RPMI7951 (cell line): ENCODE measurements at regions not wholly inside any gene's neighbourhood (a gene's known extent, or its start where the extent isn't known, plus 50 kb on each side); places are given as distances from the start of the nearest gene placed in this dataset.
"Not testable (repeated sequence)": the region's sequence is repeated elsewhere in the genome, so short reads cannot be mapped to it uniquely, and the experiment has no call there.

Experiments
- DNase-seq: peaks from one replicate; pipeline ENCODE4 v3.0.0-alpha.2; 2012; ENCODE audit warnings: low read depth

GRCh38 chr13:23947893-23948292 is 50.6 kb upstream of the C1QTNF9B start:
- DNase-seq = no peak

DNA sequence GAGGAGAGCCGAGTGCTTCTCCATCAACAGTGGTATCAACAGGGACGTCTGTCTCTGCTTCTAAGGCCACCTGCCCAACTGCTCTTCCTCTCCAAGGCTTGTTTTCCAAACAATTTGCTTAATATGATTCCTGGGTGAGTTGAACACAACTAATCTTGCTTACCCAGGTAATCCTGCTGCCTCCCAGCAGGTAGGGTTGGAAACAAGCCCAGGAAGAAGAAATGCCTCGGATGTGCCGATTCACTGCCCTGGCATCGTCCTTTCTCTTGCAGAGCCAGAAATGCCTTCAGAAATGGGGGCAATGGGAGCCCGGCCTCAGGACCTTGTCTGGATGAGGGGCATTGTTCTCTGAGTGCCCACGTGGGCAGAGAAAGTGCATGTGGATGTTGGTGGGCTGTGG is 51.9 kb upstream of the C1QTNF9B start:
- DNase-seq = no peak

DNA sequence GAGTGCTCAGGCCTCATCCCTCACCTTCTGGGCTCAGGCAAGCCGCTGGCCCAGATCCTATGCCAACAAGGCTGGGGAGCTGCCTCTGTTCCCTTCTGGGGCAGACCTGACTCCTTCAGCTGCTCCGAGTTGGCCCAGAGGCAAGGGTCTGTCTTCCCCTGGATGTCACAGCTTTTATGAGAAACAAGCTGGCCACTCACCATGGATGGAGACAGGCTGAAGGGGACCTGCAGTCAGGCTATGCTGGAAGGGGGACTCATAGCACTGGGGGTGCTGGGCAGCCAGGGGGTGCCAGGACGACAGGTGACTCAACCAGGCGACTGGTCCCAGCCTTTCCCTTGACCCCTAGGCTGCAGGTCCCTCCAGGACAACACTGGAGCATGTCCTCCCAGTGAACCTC is 52.4 kb upstream of the C1QTNF9B start:
- DNase-seq = no peak

DNA sequence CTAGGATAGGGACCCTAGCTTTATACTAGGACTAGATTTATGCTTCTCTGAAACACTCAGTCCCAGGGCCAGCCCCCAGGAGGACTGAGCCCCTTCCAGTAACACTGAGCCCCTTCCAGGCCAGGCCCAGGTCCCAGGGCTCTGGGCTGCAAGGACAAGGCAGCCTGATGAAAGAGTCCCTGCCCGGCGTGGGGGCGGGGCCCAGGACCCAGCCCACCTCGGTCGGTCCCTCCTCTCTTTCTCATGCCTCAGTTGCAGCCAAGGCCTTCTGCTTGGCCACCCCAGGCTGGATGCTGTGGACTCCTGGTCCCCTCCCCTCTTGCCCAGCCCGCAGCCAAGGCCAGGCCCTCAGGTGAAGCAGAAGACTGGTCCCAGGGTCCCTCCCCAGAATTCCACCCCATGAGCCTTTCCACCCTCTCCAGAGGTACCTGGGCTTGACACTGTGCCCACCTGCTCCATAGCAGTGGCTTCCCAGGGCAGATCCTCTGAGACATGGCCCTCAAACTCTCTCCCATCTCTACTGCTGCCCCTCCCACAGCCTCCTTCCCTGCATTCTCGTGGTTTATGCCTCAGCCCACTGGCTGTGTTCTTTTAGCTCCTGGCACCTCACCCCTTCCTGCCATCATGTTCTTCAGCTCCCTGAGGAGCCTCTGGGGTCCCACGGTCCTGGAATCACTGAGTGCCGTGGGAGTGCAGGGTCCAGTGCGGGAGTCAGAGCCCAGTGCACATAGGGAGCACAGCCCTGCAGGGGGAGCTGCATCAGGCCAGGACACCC is 53.6 kb upstream of the C1QTNF9B start:
- DNase-seq = no peak

GRCh38 chr13:23952796-23953195 is 55.5 kb upstream of the C1QTNF9B start:
- no peak for DNase-seq

DNA sequence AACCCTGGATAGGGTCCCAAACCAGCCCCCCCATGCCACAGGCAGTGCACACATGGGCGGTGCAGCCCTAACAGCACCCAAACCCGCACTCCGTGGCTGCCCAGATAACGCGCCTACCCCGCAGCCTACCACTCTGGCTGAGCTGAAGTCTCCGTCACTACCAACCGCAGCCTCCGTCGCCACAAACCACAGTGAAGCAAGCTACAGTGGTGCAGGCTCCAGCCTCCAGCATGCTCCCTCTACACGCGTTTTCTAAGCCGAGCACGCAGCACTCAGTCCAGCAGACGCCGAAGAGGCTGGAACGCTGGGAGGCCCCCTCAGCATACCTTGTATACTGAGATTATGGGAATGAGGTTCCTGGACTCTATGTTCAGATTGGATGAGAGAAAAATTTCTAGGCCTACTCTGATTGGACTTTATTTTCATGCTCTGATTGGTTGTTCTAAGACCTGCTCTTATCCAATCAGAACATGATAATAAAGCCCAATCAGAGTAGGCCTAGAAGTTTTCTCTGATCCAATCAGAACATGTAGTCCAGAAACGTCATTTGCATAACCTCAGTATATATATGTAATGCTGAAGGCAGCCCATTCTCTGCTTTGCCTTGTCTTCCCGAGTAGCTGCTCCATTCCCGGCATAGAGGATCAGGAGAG is 56.7 kb upstream of the C1QTNF9B start:
- DNase-seq = no peak

- no peak for DNase-seq
These were observed 57.8 kb upstream of the C1QTNF9B start for GRCh38 chr13:23955064-23955463.

DNA sequence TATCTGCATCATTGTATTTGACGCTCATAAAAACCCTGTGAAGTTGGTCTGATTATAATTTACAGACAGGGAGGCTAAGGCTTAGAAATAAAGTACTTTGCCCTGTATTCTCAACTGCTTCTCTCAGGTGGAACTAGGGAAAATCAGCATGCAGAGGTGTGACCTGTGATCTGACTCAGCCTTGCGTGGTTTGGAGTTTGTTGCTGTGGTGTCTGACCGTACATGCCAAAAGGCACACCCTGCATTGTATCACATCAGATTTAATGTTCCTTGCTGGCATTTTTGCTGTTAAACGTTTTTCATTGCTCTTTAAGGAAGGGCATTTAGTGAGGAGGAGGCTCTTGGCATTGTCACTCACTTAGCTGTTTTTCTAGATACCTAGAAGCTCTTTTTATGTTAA is 58.8 kb upstream of the C1QTNF9B start:
- DNase-seq = peak; percentile 27

- DNase-seq = no peak
These were observed 60.7 kb upstream of the C1QTNF9B start for GRCh38 chr13:23957981-23958380.

GRCh38 chr13:23959231-23959862 is 62.0 kb upstream of the C1QTNF9B start:
- no peak for DNase-seq

GRCh38 chr13:23960566-23961156 is 63.4 kb upstream of the C1QTNF9B start:
- peak; percentile 31 for DNase-seq

DNA sequence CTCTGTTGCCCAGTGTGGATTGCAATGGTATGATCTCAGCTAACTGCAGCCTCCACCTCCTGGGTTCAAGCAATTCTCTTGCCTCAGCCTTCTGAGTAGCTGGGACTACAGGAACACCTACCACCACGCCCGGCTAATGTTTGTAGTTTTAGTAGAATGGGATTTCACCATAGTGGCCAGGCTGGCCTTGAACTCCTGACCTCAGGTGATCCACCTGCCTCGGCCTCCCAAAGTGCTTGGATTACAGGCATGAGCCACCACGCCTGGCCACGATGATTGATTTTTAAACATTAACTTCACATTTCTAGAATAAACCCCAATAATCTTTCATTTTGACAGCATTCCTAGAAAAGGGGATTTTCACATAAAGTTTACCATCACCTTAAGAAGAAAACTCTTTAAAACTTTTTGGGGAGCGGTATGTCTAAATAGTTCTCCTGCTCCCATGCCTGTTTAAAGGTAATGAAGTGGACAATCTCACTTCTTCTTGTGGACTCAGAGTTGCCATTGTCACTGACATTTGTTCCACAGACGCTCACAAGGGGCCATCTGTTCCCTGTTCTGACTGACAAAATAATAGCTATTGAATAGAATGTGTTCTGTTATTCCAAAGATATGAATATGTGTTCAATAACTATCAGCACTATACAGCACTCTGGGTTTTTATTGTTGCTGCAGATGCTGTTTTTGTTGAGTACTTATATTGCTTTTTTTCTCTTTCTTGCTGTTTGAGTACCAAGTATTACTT is 66.1 kb upstream of the C1QTNF9B start:
- DNase-seq = no peak

GRCh38 chr13:23963947-23964346 is 66.6 kb upstream of the C1QTNF9B start:
- no peak for DNase-seq

DNA sequence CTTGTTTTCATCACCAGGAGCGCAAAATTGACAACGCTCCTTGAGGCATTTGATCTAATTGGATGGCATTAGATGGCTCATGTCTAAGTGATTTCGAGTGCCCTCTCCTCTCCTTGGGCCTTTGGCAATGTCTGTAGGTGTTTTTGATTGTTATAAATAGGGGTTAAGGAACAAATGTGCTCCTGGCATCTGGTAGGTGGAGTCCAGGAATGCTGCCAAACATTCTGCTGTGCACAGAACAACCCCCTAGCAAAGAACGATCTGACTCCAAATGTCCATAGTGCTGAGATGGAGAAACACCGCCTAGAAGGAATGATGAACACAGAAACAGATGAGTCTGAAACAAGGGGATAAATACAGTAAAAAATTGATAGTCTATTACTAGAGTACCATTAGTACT is 68.0 kb upstream of the C1QTNF9B start:
- no peak for DNase-seq

GRCh38 chr13:23966221-23966690 is 69.0 kb upstream of the C1QTNF9B start:
- peak; percentile 7 for DNase-seq

DNA sequence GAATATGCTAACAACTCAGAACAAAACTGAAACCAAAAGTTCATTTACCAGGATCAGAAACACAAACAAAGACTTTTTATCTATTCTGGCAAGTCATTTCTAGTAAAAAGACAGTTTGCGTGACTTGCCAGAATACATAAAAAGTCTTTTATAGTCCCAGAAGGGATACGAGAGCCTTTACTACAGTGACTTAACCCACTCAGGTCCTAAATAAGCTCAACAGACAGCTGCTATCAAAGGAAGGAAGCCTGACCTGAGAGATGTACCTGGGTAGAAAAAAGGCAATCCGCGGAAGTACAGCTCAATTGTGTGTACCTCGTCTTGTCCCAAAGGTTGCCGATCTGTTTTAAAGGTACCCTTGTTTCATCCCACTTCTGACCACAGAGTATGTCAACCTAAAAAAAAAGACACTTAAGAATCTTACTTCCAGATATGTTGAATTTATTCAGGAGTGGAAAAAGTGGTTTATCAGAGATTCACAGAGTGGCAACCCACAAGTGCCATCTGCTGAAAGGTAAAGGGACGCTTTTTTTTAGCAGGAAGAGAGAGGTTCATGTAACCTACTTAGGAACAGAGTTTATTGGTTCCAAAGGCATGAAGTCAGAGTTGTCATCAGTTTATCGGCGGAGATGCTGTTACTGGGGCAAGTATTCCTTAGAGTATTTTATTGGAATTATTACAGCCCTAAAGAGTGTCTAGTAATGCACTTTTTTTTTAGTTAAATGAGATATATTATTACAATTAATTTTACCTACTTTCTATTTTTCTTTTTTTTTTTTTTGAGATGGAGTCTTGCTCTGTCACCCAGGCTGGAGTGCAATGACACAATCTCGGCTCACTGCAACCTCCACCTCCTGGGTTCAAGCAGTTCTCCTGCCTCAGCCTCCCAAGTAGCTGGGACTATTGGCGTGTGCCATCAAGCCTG is 69.7 kb upstream of the C1QTNF9B start:
- peak; percentile 14 for DNase-seq

- not testable (repeated sequence) for DNase-seq
These were observed 70.5 kb upstream of the C1QTNF9B start for GRCh38 chr13:23967792-23968191.

DNA sequence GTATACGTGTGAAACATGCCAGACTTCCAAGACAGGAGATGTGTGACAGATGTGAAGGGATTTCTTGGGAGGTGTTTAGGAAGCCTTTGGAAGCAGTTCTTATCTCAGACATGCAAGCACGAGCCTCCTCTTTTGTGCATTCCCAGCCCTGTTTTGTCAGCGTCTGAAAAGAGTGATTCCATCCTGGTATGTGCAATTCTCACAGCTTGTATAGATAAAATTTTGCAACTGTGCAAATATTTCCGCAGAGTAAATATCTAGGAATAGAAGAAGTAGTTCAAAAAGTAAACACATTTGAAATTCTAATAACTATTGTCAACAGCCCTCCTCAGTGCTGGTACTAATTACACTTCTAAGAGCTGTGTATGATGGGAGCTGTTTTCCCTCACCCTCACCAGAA is 72.3 kb upstream of the C1QTNF9B start:
- no peak for DNase-seq

GRCh38 chr13:23979361-23980159 is 82.3 kb upstream of the C1QTNF9B start:
- DNase-seq = peak; percentile 80

DNA sequence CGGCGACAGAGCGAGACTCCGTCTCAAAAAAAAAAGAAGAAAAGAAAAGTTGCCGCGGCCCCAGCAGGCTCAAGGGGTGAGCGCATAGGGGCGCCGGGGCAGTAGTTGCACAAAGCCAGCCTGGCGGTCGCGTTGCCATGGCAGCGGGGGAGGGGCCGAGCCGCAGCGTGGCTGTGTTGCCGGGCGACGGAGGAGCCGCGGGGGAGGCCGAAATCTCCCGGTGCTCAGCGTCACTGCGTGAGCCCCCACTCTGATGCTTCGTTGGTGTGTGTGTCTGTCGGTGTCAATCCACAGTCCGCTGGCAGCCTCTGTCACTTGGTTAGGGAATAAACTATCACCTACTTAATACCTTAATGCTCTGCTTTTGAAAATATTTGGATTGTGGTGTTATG is 82.9 kb upstream of the C1QTNF9B start:
- peak; percentile 79 for DNase-seq
